GM12878 (cell line): ENCODE measurements at regions not wholly inside any gene's neighbourhood (a gene's known extent, or its start where the extent isn't known, plus 50 kb on each side); places are given as distances from the start of the nearest gene placed in this dataset.
A peak's percentile ranks its signal among the peaks of the same experiment; 100 is the strongest.

Experiments used
- ATAC-seq: fragments of 200-7000 bp; cut with Tn5 transposase; 3 replicates; pipeline ENCODE4 v1.9.1; 2020; ENCODE audit warnings: mild to moderate bottlenecking, moderate library complexity
- BruUV-seq: library from RNA; stranded (reverse); fragments of 400-500 nt; replicated peaks from 2 replicates; lab custom pipeline; 2021; lab: Mats Ljungman, UMichigan
- CTCF ChIA-PET: fragments of 300-600 bp; sonication (Branson Sonifier 250); formaldehyde crosslinking; extraction: SDS; loops from one replicate; lab custom pipeline; 2021; ENCODE audit warnings: inconsistent platforms; lab: Yijun Ruan, JAX
- POLR2A ChIA-PET: fragments of 350-600 bp; formaldehyde crosslinking; extraction: SDS; loops from one replicate; lab custom pipeline; 2021; ENCODE audit warnings: inconsistent platforms; lab: Charles Lee
- RAD21 ChIA-PET: fragments of 300-600 bp; sonication (Branson Sonifier 250); formaldehyde crosslinking; loops from one replicate; lab custom pipeline; 2023; ENCODE audit warnings: antibody characterized with exemption; ENCODE audit not compliant: unreplicated experiment; lab: Charles Lee
- SMC1A ChIA-PET: fragments of 300-600 bp; sonication (Branson Sonifier 250); formaldehyde crosslinking; loops from one replicate; lab custom pipeline; 2023; ENCODE audit not compliant: unreplicated experiment, uncharacterized antibody; lab: Charles Lee
- DNase-seq: peaks from one replicate; pipeline ENCODE4 v3.0.0-alpha.2; 2011; ENCODE audit warnings: low read depth, low spot score
- FAIRE-seq: peaks from 3 replicates; lab custom pipeline; 2011; peaks lifted over from hg19 to GRCh38; lab: Jason Lieb, UNC
- H2AFZ ChIP-seq: 2 replicates; pipeline ENCODE4 v1.6.0; 2011; ENCODE audit warnings: low read depth, low read length, control low read depth; ENCODE audit not compliant: control insufficient read depth
- H3K27ac ChIP-seq: 2 replicates; pipeline ENCODE4 v1.5.1; 2011; ENCODE audit warnings: control low read depth; ENCODE audit not compliant: control insufficient read depth, insufficient read depth
- H3K27me3 ChIP-seq, 2 experiments: replicated peaks in 1 of 2; 2 replicates each; pipeline versions ENCODE4 v1.6.0 to v1.6.1; 2011; ENCODE audit warnings: low read length in 1 of 2; ENCODE audit not compliant: control insufficient read depth in 2 of 2, insufficient read depth in 2 of 2
- H3K36me3 ChIP-seq, 2 experiments: 2 replicates each; pipeline ENCODE4 v1.5.1; 2011; ENCODE audit warnings: low read length in 1 of 2; ENCODE audit not compliant: control insufficient read depth in 2 of 2, insufficient read depth in 2 of 2
- H3K4me1 ChIP-seq: 2 replicates; pipeline ENCODE4 v1.6.1; 2011; ENCODE audit warnings: mild to moderate bottlenecking, low read length, moderate library complexity, mixed read lengths; ENCODE audit not compliant: control insufficient read depth, insufficient read depth
- H3K4me2 ChIP-seq: 2 replicates; pipeline ENCODE4 v1.6.0; 2011; ENCODE audit warnings: control low read depth; ENCODE audit not compliant: control insufficient read depth, insufficient read depth
- H3K4me3 ChIP-seq: fragments of 200-600 bp; sonication (generic); 2 replicates; pipeline ENCODE4 v1.5.1; 2016
- H3K79me2 ChIP-seq: 2 replicates; pipeline ENCODE4 v1.6.0; 2011; ENCODE audit warnings: low read length; ENCODE audit not compliant: control insufficient read depth, insufficient read depth
- H3K9ac ChIP-seq: 2 replicates; pipeline ENCODE4 v1.8.0; 2011; ENCODE audit warnings: low read length, control low read depth, mixed read lengths; ENCODE audit not compliant: control insufficient read depth, insufficient read depth
- H3K9me3 ChIP-seq: replicated peaks from 3 replicates; pipeline ENCODE4 v1.5.1; 2011; ENCODE audit warnings: mild to moderate bottlenecking, low read length; ENCODE audit not compliant: control insufficient read depth, insufficient read depth
- H4K20me1 ChIP-seq: 2 replicates; pipeline ENCODE4 v1.6.0; 2011; ENCODE audit not compliant: control insufficient read depth, insufficient read depth
- ATF7 ChIP-seq: fragments of 450-650 bp; IDR thresholded peaks from 2 replicates; pipeline ENCODE4 v1.6.1; 2016; ENCODE audit warnings: low read depth, mild to moderate bottlenecking
- CEBPB ChIP-seq, 2 experiments: fragments of 150-350 bp in 1 of 2; IDR thresholded peaks; 2 replicates each; pipeline ENCODE4 v1.6.1; 2012 to 2014; ENCODE audit warnings: low read depth in 2 of 2, low read length in 2 of 2, borderline replicate concordance in 1 of 2, inconsistent platforms in 1 of 2
- EP300 ChIP-seq, 2 experiments: fragments of 150-350 bp in 1 of 2; IDR thresholded peaks; 2 replicates each; pipeline ENCODE4 v1.6.1; 2011 to 2012; ENCODE audit warnings: low read depth in 2 of 2, low read length in 2 of 2, borderline replicate concordance in 1 of 2, improper control_type of control experiment in 1 of 2, inconsistent platforms in 1 of 2; ENCODE audit not compliant: control insufficient read depth in 1 of 2
- IKZF2 ChIP-seq, 2 experiments: fragments of 450-650 bp; IDR thresholded peaks; 2 replicates each; pipeline ENCODE4 v1.6.1; 2017; ENCODE audit warnings: mild to moderate bottlenecking in 2 of 2, moderate library complexity in 2 of 2
- MTA2 ChIP-seq: fragments of 450-650 bp; IDR thresholded peaks from 2 replicates; pipeline ENCODE4 v1.6.1; 2016; ENCODE audit warnings: low read depth, mild to moderate bottlenecking, moderate library complexity
- WGBS: methylation state at CpG from one replicate; pipeline ENCODE4 v1.1.6; 2016; ENCODE audit warnings: low lambda C conversion rate; ENCODE audit not compliant: insufficient replicate concordance, insufficient coverage; ENCODE audit errors: missing lambda C conversion rate; 5-methylcytosine and 5-hydroxymethylcytosine counted together
- in situ Hi-C: fragments of 300-500 bp; cut with MboI; formaldehyde crosslinking; loops from 9 replicates; pipeline ENCODE4 v1.14.3; 2018; ENCODE audit warnings: mixed read lengths
- intact Hi-C: fragments of 100-400 bp; cut with micrococcal nuclease; formaldehyde crosslinking; loops from one replicate; pipeline ENCODE4 v1.14.2; 2022; ENCODE audit not compliant: unreplicated experiment

DNA sequence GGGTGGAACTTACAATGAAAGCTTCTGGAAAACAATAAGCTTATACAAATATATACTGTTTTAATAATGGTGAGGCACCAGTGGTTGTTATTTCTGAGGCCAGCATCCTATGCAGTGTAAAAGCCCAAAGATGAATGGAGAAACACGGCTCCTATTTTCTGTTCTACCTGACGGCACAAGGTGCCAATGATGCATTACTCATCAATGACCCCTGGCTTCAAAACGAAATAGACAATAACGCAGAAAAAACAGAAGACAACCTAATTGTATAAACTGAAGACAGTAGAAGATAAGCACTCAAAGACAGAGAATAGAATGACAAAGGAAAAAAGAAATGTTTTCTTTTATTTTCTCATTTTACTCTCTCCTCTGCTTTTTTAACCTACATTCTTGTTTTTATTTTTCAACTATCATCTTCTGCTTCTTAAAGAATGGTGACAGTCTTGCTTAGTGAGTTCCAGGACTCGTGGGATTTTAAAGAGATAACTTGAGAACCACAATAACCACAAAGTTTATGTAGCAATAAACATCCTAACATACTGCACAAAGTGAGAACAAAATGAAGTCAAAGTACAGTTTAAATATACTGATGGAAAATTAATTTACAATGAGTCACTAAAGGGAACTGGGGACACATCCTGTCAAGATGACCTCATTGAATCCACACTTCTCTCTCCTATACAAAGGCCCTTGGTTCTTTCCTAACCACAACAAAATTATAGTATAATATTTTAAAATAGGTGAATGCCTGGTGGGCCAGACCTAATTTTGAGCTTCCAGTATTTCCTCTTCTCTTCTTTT, 169.8 kb downstream of the BTC start:
- CTCF ChIA-PET: interaction anchor here (0.7 to 5.3 kb wide), 20 partner anchors 7 to 435 kb away, joined by 3 to 63 read pairs (median 6); no protein-coding TSS in a partner anchor
- Histone ChIP-seq H4K20me1 (no peaks in the 10 kb centered on the region), H2AFZ (no peak overlapping the region), H3K4me3 (no peak overlapping the region), H3K27ac (no peak overlapping the region), H3K4me1 (no peaks in the 10 kb centered on the region), H3K9ac (no peak overlapping the region), H3K27me3 (no peaks in the 10 kb centered on the region), H3K4me2 (no peak overlapping the region), H3K9me3 (no peaks in the 10 kb centered on the region), H3K36me3 (no peaks in the 10 kb centered on the region), H3K79me2 (no peaks in the 10 kb centered on the region)
- SMC1A ChIA-PET: interaction anchor here (0.7 to 5.4 kb wide), 11 partner anchors 11 to 396 kb away, joined by 3 to 26 read pairs (median 4); no protein-coding TSS in a partner anchor
- intact Hi-C loops: loop anchor here (5.0 kb wide), 1 partner anchor 87 kb away; no protein-coding TSS in a partner anchor
- in situ Hi-C loops: no loop called here
- RAD21 ChIA-PET: interaction anchor here (1.2 to 3.8 kb wide), 4 partner anchors 29 to 304 kb away, joined by 4 to 22 read pairs (median 9); no protein-coding TSS in a partner anchor
- 39% methylated on average over 5 of the region's 5 CpGs for WGBS
- peak; percentile 67 for ATAC-seq
- no peak for DNase-seq
- POLR2A ChIA-PET: interaction anchor here (0.6 to 1.4 kb wide), 2 partner anchors 10 to 50 kb away, joined by 4 to 6 read pairs; no protein-coding TSS in a partner anchor
- TF ChIP-seq CEBPB (IDR thresholded peaks at IDR 0.05; ENCODE audit: borderline replicate concordance in 1 of 2, low read depth in 2 of 2, low read length in 2 of 2) (no peak), MTA2 (peak; percentile 43; the same call in 1 of the 2 replicates), EP300 (IDR thresholded peaks at IDR 0.05; ENCODE audit: borderline replicate concordance in 1 of 2, control insufficient read depth in 1 of 2, low read depth in 2 of 2, low read length in 2 of 2) (peak; percentile 40 to 53; a peak in 2 of 4 replicates), ATF7 (peak; percentile 84), IKZF2 (IDR thresholded peaks at IDR 0.05) (peak; percentile 47 to 56; a peak in 3 of 4 replicates)
- BruUV-seq: no TSS peak
- FAIRE-seq: no peak
